ENCODE measurements at regions not wholly inside any gene's neighbourhood (a gene's known extent, or its start where the extent isn't known, plus 50 kb on each side); places are given as distances from the start of the nearest gene placed in this dataset.

- no peak for TF ChIP-seq CTCF (optimal IDR thresholded peaks at IDR 0.05 in 1 of 3, IDR thresholded peaks at IDR 0.05 in 1 of 3, conservative IDR thresholded peaks at IDR 0.05 in 1 of 3; ENCODE audit: extremely low read depth in 1 of 3, insufficient read depth in 2 of 3, low read length in 3 of 3)
- no peak for TF ChIP-seq EZH2 (IDR thresholded peaks at IDR 0.05; ENCODE audit: low read length)
Measured at GRCh38 chrX:121641560-121641959, 594.1 kb downstream of the GLUD2 start.

All from keratinocyte (primary cell).